ENCODE measurements at regions not wholly inside any gene's neighbourhood (a gene's known extent, or its start where the extent isn't known, plus 50 kb on each side); places are given as distances from the start of the nearest gene placed in this dataset.

DNA sequence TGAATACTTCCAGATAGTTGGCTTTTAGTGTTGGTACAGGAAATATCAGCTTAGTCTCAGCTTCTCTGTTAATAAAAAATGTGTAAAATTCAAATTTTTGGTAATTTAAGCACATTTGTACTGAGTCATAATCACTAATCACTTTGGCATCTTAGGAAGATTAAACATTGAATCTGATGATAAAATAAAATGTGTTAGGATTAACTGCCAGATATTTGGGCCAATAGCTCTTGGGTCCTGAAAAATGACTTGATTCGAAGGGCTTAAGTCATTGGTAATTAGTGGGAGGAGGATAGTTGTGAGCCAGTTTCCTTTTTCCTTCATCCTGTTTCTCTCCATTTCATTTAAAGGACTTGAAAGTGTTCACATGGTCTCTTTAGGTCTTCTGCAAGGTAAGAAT, 426.1 kb downstream of the RFPL4B start:
- POLR2A ChIA-PET = no interaction called here
- Histone ChIP-seq H3K79me2 (ENCODE audit: control insufficient read depth, insufficient read depth, low read length) (no peaks in the 10 kb centered on the region), H3K27ac (ENCODE audit: insufficient read depth, low read depth, low read length) (no peak overlapping the region), H3K36me3 (ENCODE audit: control insufficient read depth in 2 of 2, extremely low read depth in 1 of 2, insufficient read depth in 2 of 2, low read length in 2 of 2) (no peaks in the 10 kb centered on the region), H3K4me3 (replicated peaks in 1 of 3; ENCODE audit: insufficient read depth in 1 of 3, low read depth in 1 of 3, low read length in 3 of 3) (no peak overlapping the region), H4K20me1 (replicated peaks; ENCODE audit: control insufficient read depth, extremely low read depth, insufficient read depth, low read length) (no peaks in the 10 kb centered on the region), H3K27me3 (ENCODE audit: control insufficient read depth in 2 of 2, insufficient read depth in 2 of 2, low read length in 2 of 2) (no peaks in the 10 kb centered on the region), H3K9me1 (replicated peaks; ENCODE audit: control insufficient read depth, extremely low read depth, insufficient read depth, low read length) (no peaks in the 10 kb centered on the region), H3K9ac (replicated peaks; ENCODE audit: extremely low read depth, insufficient read depth, low read length) (no peak overlapping the region), H2AFZ (ENCODE audit: low read depth, low read length) (no peak overlapping the region), H3K4me2 (ENCODE audit: insufficient read depth, low read length) (no peak overlapping the region), H3K4me1 (ENCODE audit: control insufficient read depth, extremely low read depth, insufficient read depth, low read length) (no peaks in the 10 kb centered on the region), H3K9me3 (replicated peaks; ENCODE audit: control insufficient read depth, insufficient read depth, low read length) (no peaks in the 10 kb centered on the region)
- dilution Hi-C loops (cut with MboI; ENCODE audit: extremely low pct_ligation_motif_present, low sequenced_read_pairs) (no loop called here), intact Hi-C loops (cut with micrococcal nuclease) (no loop called here)
- CTCF ChIA-PET = no interaction called here
- no TSS peak for BruUV-seq (replicated peaks)
- DNase-seq (ENCODE audit: low read depth, low spot score) (no peak), FAIRE-seq (no peak)
- TF ChIP-seq JUN (IDR thresholded peaks at IDR 0.05; ENCODE audit: borderline replicate concordance, insufficient read depth, insufficient read length, low read depth) (no peak), EZH2 (IDR thresholded peaks at IDR 0.05; ENCODE audit: borderline replicate concordance, low read depth, low read length, severe bottlenecking) (no peak), POLR2A (IDR thresholded peaks at IDR 0.05; ENCODE audit: low read depth, low read length) (no peak), POLR2AphosphoS5 (IDR thresholded peaks at IDR 0.05; ENCODE audit: insufficient read depth, low read depth, low read length) (no peak), MAX (IDR thresholded peaks at IDR 0.05; ENCODE audit: insufficient read depth, insufficient read length) (no peak), FOS (IDR thresholded peaks at IDR 0.05; ENCODE audit: borderline replicate concordance, insufficient read depth, low read length) (no peak), GATA2 (IDR thresholded peaks at IDR 0.05; ENCODE audit: insufficient read depth, insufficient read length, low read depth, low read length) (no peak)
- TF ChIP-seq, protein P1, sequence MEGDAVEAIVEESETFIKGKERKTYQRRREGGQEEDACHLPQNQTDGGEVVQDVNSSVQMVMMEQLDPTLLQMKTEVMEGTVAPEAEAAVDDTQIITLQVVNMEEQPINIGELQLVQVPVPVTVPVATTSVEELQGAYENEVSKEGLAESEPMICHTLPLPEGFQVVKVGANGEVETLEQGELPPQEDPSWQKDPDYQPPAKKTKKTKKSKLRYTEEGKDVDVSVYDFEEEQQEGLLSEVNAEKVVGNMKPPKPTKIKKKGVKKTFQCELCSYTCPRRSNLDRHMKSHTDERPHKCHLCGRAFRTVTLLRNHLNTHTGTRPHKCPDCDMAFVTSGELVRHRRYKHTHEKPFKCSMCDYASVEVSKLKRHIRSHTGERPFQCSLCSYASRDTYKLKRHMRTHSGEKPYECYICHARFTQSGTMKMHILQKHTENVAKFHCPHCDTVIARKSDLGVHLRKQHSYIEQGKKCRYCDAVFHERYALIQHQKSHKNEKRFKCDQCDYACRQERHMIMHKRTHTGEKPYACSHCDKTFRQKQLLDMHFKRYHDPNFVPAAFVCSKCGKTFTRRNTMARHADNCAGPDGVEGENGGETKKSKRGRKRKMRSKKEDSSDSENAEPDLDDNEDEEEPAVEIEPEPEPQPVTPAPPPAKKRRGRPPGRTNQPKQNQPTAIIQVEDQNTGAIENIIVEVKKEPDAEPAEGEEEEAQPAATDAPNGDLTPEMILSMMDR (IDR thresholded peaks at IDR 0.05; ENCODE audit: extremely low read depth in 1 of 2, insufficient read depth in 1 of 2, low read depth in 1 of 2, low read length in 2 of 2) = no peak

Data from endothelial cell of umbilical vein (primary cell).